ENCODE measurements at regions not wholly inside any gene's neighbourhood (a gene's known extent, or its start where the extent isn't known, plus 50 kb on each side); places are given as distances from the start of the nearest gene placed in this dataset.

GRCh38 chr3:107272885-107273284, 104.4 kb upstream of the CCDC54 start:
- no peak for TF ChIP-seq CTCF (IDR thresholded peaks at IDR 0.05)
- TF ChIP-seq POLR2A (IDR thresholded peaks at IDR 0.05) = no peak
